GM18867 (cell line): ENCODE measurements at regions not wholly inside any gene's neighbourhood (a gene's known extent, or its start where the extent isn't known, plus 50 kb on each side); places are given as distances from the start of the nearest gene placed in this dataset.

Experiments used
- ATAC-seq: cut with Tn5 transposase; IDR thresholded peaks from one replicate; pipeline ENCODE4 v1.9.1; 2021; ENCODE audit warnings: mild to moderate bottlenecking, moderate library complexity; ENCODE audit not compliant: unreplicated experiment

DNA sequence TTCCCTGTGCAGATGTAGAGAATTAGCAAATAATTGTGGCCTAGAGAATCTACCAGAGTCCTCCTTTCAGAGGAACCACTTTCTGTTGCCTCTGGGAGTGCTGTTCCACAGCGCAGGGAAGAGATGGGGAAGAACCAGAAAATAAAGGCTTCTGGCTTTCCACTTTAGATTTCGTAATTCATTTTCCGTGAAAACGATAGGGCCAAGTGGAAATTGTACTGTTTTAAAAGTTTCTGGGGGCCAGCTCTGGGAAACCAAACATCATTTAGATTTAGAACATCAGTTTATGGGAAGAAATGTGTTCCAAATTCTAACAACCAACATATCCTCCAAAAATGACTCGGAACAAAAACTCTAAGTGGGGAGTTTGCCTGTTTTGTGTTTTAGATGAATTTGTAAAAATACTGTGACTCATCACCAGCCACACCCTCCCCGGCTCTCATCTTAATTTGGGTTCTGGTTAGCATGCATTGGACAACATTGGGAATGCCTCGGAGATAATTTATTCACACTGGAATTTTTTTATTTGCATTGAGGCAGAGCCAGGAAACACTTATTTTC, 65.2 kb upstream of the LNX1 start:
- no peak for ATAC-seq

- ATAC-seq: no peak
These were observed 63.0 kb upstream of the LNX1 start for GRCh38 chr4:53654300-53654758.

DNA sequence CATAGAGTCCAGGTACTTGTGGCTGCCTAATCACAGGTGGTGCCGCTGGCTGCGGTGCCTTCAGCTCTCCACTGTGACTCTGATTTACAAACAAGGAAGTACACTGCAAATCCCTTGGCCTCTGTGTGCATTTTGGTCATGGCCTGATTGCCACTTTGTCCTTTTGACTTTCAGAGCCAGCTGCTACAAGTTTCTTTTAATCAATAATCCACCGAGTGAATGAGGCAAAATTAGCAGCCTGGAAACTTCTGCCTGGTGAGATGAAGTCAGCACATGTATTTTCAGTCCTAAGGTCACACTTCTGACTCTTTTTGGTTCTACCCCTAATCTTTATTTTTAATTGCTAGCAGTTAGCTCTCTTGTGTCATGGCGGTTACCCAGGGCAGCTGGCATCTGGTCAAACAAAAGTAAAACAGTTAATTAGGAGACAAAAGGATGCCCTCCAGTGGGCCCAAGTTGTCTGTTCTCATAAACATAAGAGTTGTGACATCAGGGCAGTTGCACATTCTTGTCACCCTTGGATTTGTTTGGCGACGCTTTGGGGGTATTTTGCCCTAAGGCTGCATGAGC, 62.3 kb upstream of the LNX1 start:
- ATAC-seq: peak; percentile 65

- ATAC-seq: no peak
These were observed 60.0 kb upstream of the LNX1 start for GRCh38 chr4:53651156-53651735.

- no peak for ATAC-seq
These were observed 58.1 kb upstream of the LNX1 start for GRCh38 chr4:53649357-53649756.

DNA sequence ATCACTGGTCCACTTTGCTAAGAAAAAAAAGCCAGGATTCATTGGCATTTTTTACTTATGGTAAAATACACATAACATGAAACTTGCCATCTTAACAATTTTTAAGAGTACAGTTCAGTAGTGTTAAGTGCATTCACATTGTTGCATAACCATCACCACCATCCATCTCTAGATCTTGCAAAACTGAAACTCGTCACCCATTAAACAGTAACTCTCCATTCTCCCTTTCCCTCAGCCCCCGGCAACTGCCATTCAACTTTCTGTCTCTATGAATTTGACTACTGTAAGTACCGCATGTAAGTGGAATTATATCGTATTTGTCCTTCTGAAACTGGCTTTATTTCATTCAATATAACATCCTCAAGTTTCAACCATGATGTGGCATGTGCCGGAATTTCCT, 56.3 kb upstream of the LNX1 start:
- no peak for ATAC-seq

DNA sequence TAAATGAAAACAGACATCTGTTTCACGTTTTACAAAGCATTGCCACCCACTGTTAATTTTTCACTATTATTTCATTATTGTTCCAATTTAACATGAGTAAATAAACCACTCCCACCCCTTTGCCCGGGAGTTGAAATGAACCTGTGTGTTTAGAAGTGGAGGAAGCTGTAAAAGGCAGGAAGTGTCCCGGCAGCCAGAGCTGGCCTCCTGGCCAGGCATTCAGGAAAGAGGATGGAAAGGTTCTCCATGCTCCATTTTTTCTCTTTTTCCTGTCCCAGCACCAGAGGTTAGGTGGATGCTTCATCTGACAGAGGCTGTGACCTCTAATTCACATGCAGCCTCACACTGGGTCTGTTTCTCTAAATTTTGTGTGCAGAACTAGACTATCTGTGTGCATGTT, 55.5 kb upstream of the LNX1 start:
- ATAC-seq: no peak

GRCh38 chr4:53645108-53645507, 53.8 kb upstream of the LNX1 start:
- ATAC-seq: no peak

GRCh38 chr4:53644607-53645006, 53.3 kb upstream of the LNX1 start:
- no peak for ATAC-seq
